ENCODE measurements at regions not wholly inside any gene's neighbourhood (a gene's known extent, or its start where the extent isn't known, plus 50 kb on each side); places are given as distances from the start of the nearest gene placed in this dataset.

DNA sequence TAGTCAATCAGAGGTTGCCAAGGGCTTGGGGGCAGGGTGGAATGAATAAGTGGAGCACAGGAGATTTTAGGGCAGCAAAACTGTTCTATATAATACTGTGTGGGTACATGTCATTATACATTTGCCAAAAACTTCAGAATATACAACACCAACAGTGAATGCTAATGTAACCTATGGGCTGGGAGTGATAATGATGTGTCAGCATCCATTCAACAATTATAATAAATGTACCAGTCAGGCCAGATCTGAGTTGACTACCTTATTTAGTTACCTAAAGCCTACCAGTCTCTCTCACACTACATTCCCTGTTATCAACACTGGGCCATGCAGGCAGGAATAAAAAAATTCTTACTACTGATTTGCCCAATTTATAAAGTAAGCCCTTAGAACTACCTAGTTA is 884.5 kb downstream of the TLE1 start:
- Histone ChIP-seq H3K4me1 (ENCODE audit: insufficient read depth, low read length) (no peaks in the 10 kb centered on the region), H3K36me3 (replicated peaks in 1 of 2; ENCODE audit: control insufficient read depth in 1 of 2, insufficient read depth in 2 of 2, low read length in 2 of 2) (no peaks in the 10 kb centered on the region), H3K79me2 (ENCODE audit: insufficient read depth, low read length) (no peaks in the 10 kb centered on the region), H2AFZ (ENCODE audit: low read length) (no peak overlapping the region), H3K27ac (ENCODE audit: extremely low read length, insufficient read depth, low read length) (no peak overlapping the region), H3K4me3 (replicated peaks in 1 of 3; ENCODE audit: insufficient read depth in 1 of 3, low read depth in 2 of 3, low read length in 3 of 3) (no peak overlapping the region), H3K4me2 (ENCODE audit: low read depth, low read length) (no peak overlapping the region), H3K9ac (ENCODE audit: insufficient read depth, low read depth, low read length) (no peak overlapping the region), H4K20me1 (ENCODE audit: insufficient read depth, low read length) (no peaks in the 10 kb centered on the region), H3K27me3 (ENCODE audit: control insufficient read depth in 1 of 2, insufficient read depth in 2 of 2, low read length in 2 of 2) (no peaks in the 10 kb centered on the region), H3K9me3 (ENCODE audit: low read length) (no peaks in the 10 kb centered on the region)
- intact Hi-C loops (cut with micrococcal nuclease; ENCODE audit: unreplicated experiment) = no loop called here
- no TSS peak for BruUV-seq (replicated peaks)
- FAIRE-seq (no peak), DNase-seq (ENCODE audit: low spot score) (no peak), ATAC-seq (no peak)
- ChIA-PET CTCF (ENCODE audit: low intra/inter-chr PET ratio, low total read pairs) (no interaction called here), POLR2A (no interaction called here)
- TF ChIP-seq ZNF891 (CRISPR knock-in tag; IDR thresholded peaks at IDR 0.05) (no peak), MAFF (IDR thresholded peaks at IDR 0.05; ENCODE audit: low read depth, low read length) (peak; percentile 19; the same call in 1 of the 2 replicates), MAFK (conservative IDR thresholded peaks at IDR 0.05 in 1 of 2, IDR thresholded peaks at IDR 0.05 in 1 of 2; ENCODE audit: low read length in 2 of 2) (peak; percentile 24 to 67; a peak in 3 of 4 replicates)
- in situ Hi-C loops (cut with HindIII; ENCODE audit: extremely low pct_ligation_motif_present, low pct_unique_long_range_greater_than_20kb) = no loop called here

- no peak overlapping the region for H3K27ac ChIP-seq (ENCODE audit: extremely low read length, insufficient read depth, low read length)
- in situ Hi-C loops (cut with HindIII; ENCODE audit: extremely low pct_ligation_motif_present, low pct_unique_long_range_greater_than_20kb) (no loop called here), intact Hi-C loops (cut with micrococcal nuclease; ENCODE audit: unreplicated experiment) (no loop called here)
- no peak overlapping the region for H3K9ac ChIP-seq (ENCODE audit: insufficient read depth, low read depth, low read length)
- no peak for DNase-seq (ENCODE audit: low spot score)
- FAIRE-seq = no peak
- no TSS peak for BruUV-seq (replicated peaks)
- ChIA-PET POLR2A (no interaction called here), CTCF (ENCODE audit: low intra/inter-chr PET ratio, low total read pairs) (no interaction called here)
- H3K4me3 ChIP-seq (replicated peaks in 1 of 3; ENCODE audit: insufficient read depth in 1 of 3, low read depth in 2 of 3, low read length in 3 of 3) = no peak overlapping the region
- H4K20me1 ChIP-seq (ENCODE audit: insufficient read depth, low read length) = no peaks in the 10 kb centered on the region
- WGBS (ENCODE audit: low lambda C conversion rate) = 25% methylated on average over 4 of the region's 4 CpGs
- H2AFZ ChIP-seq (ENCODE audit: low read length) = no peak overlapping the region
- no peaks in the 10 kb centered on the region for H3K79me2 ChIP-seq (ENCODE audit: insufficient read depth, low read length)
- no peaks in the 10 kb centered on the region for H3K27me3 ChIP-seq (ENCODE audit: control insufficient read depth in 1 of 2, insufficient read depth in 2 of 2, low read length in 2 of 2)
- H3K4me1 ChIP-seq (ENCODE audit: insufficient read depth, low read length) = no peaks in the 10 kb centered on the region
- H3K36me3 ChIP-seq (replicated peaks in 1 of 2; ENCODE audit: control insufficient read depth in 1 of 2, insufficient read depth in 2 of 2, low read length in 2 of 2) = no peaks in the 10 kb centered on the region
- H3K4me2 ChIP-seq (ENCODE audit: low read depth, low read length) = no peak overlapping the region
- ATAC-seq = no peak
- peaks cover 14% of the 10 kb centered on the region; the same call in 1 of the 2 replicates for H3K9me3 ChIP-seq (ENCODE audit: low read length)
- TF ChIP-seq ATF7 (IDR thresholded peaks at IDR 0.05) = no peak
- TF ChIP-seq ATF7 (CRISPR knock-in tag; IDR thresholded peaks at IDR 0.05) = no peak
- TF ChIP-seq TEAD2 (CRISPR knock-in tag; IDR thresholded peaks at IDR 0.05) = no peak
- no peak for TF ChIP-seq HMGA1 (CRISPR knock-in tag; conservative IDR thresholded peaks at IDR 0.05)
- TF ChIP-seq ZNF747 (CRISPR knock-in tag; IDR thresholded peaks at IDR 0.05; ENCODE audit: borderline replicate concordance) = no peak
- no peak for TF ChIP-seq KDM2A (CRISPR knock-in tag; IDR thresholded peaks at IDR 0.05; ENCODE audit: borderline replicate concordance, low read depth)
- TF ChIP-seq, protein P1, sequence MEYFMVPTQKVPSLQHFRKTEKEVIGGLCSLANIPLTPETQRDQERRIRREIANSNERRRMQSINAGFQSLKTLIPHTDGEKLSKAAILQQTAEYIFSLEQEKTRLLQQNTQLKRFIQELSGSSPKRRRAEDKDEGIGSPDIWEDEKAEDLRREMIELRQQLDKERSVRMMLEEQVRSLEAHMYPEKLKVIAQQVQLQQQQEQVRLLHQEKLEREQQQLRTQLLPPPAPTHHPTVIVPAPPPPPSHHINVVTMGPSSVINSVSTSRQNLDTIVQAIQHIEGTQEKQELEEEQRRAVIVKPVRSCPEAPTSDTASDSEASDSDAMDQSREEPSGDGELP (IDR thresholded peaks at IDR 0.05; ENCODE audit: borderline replicate concordance, low read depth) = no peak
- no peak for TF ChIP-seq HOXA9 (CRISPR knock-in tag; IDR thresholded peaks at IDR 0.05; ENCODE audit: borderline replicate concordance)
- TF ChIP-seq ZNF317 (CRISPR knock-in tag; IDR thresholded peaks at IDR 0.05) = no peak
- TF ChIP-seq EZH2 (conservative IDR thresholded peaks at IDR 0.05; ENCODE audit: low read depth, low read length) = no peak
- TF ChIP-seq ZMYM2 (CRISPR knock-in tag; IDR thresholded peaks at IDR 0.05) = no peak
- no peak for TF ChIP-seq ZNF768 (CRISPR knock-in tag; IDR thresholded peaks at IDR 0.05)
- no peak for TF ChIP-seq ZZZ3 (CRISPR knock-in tag; IDR thresholded peaks at IDR 0.05; ENCODE audit: borderline replicate concordance)
- no peak for TF ChIP-seq E2F1 (CRISPR knock-in tag; IDR thresholded peaks at IDR 0.05)
- no peak for TF ChIP-seq LCORL (IDR thresholded peaks at IDR 0.05)
- TF ChIP-seq LCORL (CRISPR knock-in tag; IDR thresholded peaks at IDR 0.05) = no peak
- no peak for TF ChIP-seq GTF3A (CRISPR knock-in tag; conservative IDR thresholded peaks at IDR 0.05)
Observed at GRCh38 chr9:80797831-80798688, 891.3 kb downstream of the TLE1 start.
